ENCODE measurements at regions not wholly inside any gene's neighbourhood (a gene's known extent, or its start where the extent isn't known, plus 50 kb on each side); places are given as distances from the start of the nearest gene placed in this dataset.
"Not testable (repeated sequence)": the region's sequence is repeated elsewhere in the genome, so short reads cannot be mapped to it uniquely, and the experiment has no call there.

- Histone ChIP-seq H3K9me3 (no peaks in the 10 kb centered on the region), H3K36me3 (no peaks in the 10 kb centered on the region), H3K4me1 (no peaks in the 10 kb centered on the region), H3K27me3 (no peaks in the 10 kb centered on the region), H3K27ac (no peak overlapping the region), H3K4me3 (no peak overlapping the region)
- intact Hi-C loops (cut with DNase I; ENCODE audit: low total_unique reads), result no loop called here
- WGBS, 2 donors (ENCODE audit: low coverage in 1 of 2), result 82 to 100% methylated on average over 4 to 6 of the region's 6 CpGs
- TF ChIP-seq CTCF (IDR thresholded peaks at IDR 0.05) (no peak), POLR2A (IDR thresholded peaks at IDR 0.05) (no peak), POLR2AphosphoS5 (IDR thresholded peaks at IDR 0.05) (no peak), EP300 (IDR thresholded peaks at IDR 0.05; ENCODE audit: low read depth) (no peak)
- in situ Hi-C loops (cut with MboI; ENCODE audit: low pct_ligation_motif_present in 1 of 4, low pct_unique_long_range_greater_than_20kb in 1 of 4, low sequenced_read_pairs in 3 of 4), result no loop called here
- DNase-seq, result no peak
Measured at GRCh38 chr10:4606856-4607636, 219.0 kb upstream of the AKR1E2 start.

DNA sequence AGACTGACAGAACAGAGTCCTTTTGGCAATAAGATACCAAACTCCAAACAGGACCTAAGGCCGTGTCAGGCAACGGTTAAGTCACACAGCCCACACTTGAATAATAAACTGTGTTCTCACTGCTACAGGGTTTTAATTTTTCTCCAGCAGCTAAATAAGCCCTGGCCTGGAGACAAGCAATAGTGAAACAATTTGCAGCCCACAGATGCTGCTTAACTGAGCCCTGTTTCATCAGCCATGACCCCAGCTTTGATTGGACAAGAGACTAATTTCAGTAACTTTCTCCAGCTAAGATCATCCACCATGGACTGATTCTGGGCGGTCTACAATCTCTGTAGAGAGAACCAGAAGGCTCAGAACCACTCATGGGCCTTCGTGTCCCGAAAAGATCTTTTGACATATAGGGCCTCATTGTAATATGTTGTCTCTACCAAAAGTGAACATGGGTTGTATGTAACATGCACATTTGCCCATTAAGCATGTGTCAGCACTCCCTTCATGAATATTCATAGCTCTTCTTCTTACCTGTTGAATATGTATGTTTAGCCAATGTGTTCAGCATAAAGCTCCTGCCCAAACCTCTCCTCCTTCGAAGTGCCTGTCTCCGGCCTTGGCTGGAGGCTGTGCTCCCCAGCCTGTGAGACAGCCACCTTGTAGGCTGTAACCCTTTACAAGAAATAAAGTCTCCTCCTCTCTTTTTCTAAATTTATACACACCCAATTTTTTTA, 223.1 kb upstream of the AKR1E2 start:
- H3K4me1 ChIP-seq, result no peaks in the 10 kb centered on the region
- DNase-seq, result no peak
- WGBS, 2 donors (ENCODE audit: low coverage in 1 of 2), result 78 to 88% methylated on average over 4 to 7 of the region's 7 CpGs
- intact Hi-C loops (cut with DNase I; ENCODE audit: low total_unique reads), result no loop called here
- TF ChIP-seq EP300 (IDR thresholded peaks at IDR 0.05; ENCODE audit: low read depth) (no peak), POLR2A (IDR thresholded peaks at IDR 0.05) (no peak), CTCF (IDR thresholded peaks at IDR 0.05) (no peak), POLR2AphosphoS5 (IDR thresholded peaks at IDR 0.05) (no peak)
- no peak overlapping the region for H3K27ac ChIP-seq
- in situ Hi-C loops (cut with MboI; ENCODE audit: low pct_ligation_motif_present in 1 of 4, low pct_unique_long_range_greater_than_20kb in 1 of 4, low sequenced_read_pairs in 3 of 4), result no loop called here
- no peaks in the 10 kb centered on the region for H3K27me3 ChIP-seq
- no peak overlapping the region for H3K4me3 ChIP-seq
- no peaks in the 10 kb centered on the region for H3K36me3 ChIP-seq
- H3K9me3 ChIP-seq, result no peaks in the 10 kb centered on the region

GRCh38 chr10:4599471-4599870, 226.5 kb upstream of the AKR1E2 start:
- TF ChIP-seq CTCF (IDR thresholded peaks at IDR 0.05) (no peak), POLR2A (IDR thresholded peaks at IDR 0.05) (no peak), EP300 (IDR thresholded peaks at IDR 0.05; ENCODE audit: low read depth) (no peak), POLR2AphosphoS5 (IDR thresholded peaks at IDR 0.05) (no peak)
- no peak overlapping the region for H3K4me3 ChIP-seq
- no peaks in the 10 kb centered on the region for H3K27me3 ChIP-seq
- H3K27ac ChIP-seq, result no peak overlapping the region
- intact Hi-C loops (cut with DNase I; ENCODE audit: low total_unique reads) (no loop called here), in situ Hi-C loops (cut with MboI; ENCODE audit: low pct_ligation_motif_present in 1 of 4, low pct_unique_long_range_greater_than_20kb in 1 of 4, low sequenced_read_pairs in 3 of 4) (no loop called here)
- H3K9me3 ChIP-seq, result no peaks in the 10 kb centered on the region
- WGBS, 2 donors (ENCODE audit: low coverage in 1 of 2), result 78 to 86% methylated on average over 2 of the region's 2 CpGs
- no peak for DNase-seq
- no peaks in the 10 kb centered on the region for H3K4me1 ChIP-seq
- H3K36me3 ChIP-seq, result no peaks in the 10 kb centered on the region

GRCh38 chr10:4597898-4598297, 228.1 kb upstream of the AKR1E2 start:
- H3K36me3 ChIP-seq; in situ Hi-C loops (cut with MboI; ENCODE audit: low pct_ligation_motif_present in 1 of 4, low pct_unique_long_range_greater_than_20kb in 1 of 4, low sequenced_read_pairs in 3 of 4); H3K4me1 ChIP-seq; H3K27me3 ChIP-seq; H3K4me3 ChIP-seq; H3K9me3 ChIP-seq; intact Hi-C loops (cut with DNase I; ENCODE audit: low total_unique reads); DNase-seq; H3K27ac ChIP-seq: not testable (repeated sequence)
- 58 to 100% methylated on average over 1 to 2 of the region's 2 CpGs for whole genome bisulfite sequencing, 2 donors (ENCODE audit: low coverage in 1 of 2)
